CD4-positive, CD25-positive, alpha-beta regulatory T cell (primary cell): ENCODE measurements at regions not wholly inside any gene's neighbourhood (a gene's known extent, or its start where the extent isn't known, plus 50 kb on each side); places are given as distances from the start of the nearest gene placed in this dataset.

ENCODE experiments used
- ATAC-seq, 2 donors: fragments of 150-1000 bp; cut with Tn5 transposase; one replicate each; pipeline ENCODE4 v1.10.0; 2021; ENCODE audit warnings: low read depth in 2 of 2, moderate number of reproducible peaks in 2 of 2, moderate library complexity in 1 of 2
- DNase-seq, 3 donors: peaks; one replicate each; pipeline versions ENCODE4 v3.0.0 to v3.0.0-alpha.2; 2012 to 2022; ENCODE audit warnings: mixed read lengths in 1 of 3
- H3K27ac ChIP-seq: one replicate; pipeline ENCODE4 v1.7.0; 2013; ENCODE audit warnings: mild to moderate bottlenecking, low read length; ENCODE audit not compliant: insufficient read depth, poor library complexity, severe bottlenecking
- H3K27me3 ChIP-seq: one replicate; pipeline ENCODE4 v1.7.0; 2013; ENCODE audit warnings: low read length; ENCODE audit not compliant: control insufficient read depth, insufficient read depth
- H3K36me3 ChIP-seq: one replicate; pipeline ENCODE4 v1.7.0; 2013; ENCODE audit warnings: mild to moderate bottlenecking, low read length, moderate library complexity; ENCODE audit not compliant: control insufficient read depth, insufficient read depth
- H3K4me1 ChIP-seq: 2 replicates; pipeline ENCODE4 v1.7.0; 2013; ENCODE audit warnings: mild to moderate bottlenecking, low read length; ENCODE audit not compliant: insufficient read depth, control insufficient read depth, poor library complexity, severe bottlenecking
- H3K4me3 ChIP-seq: one replicate; pipeline ENCODE4 v1.7.0; 2013; ENCODE audit warnings: low read depth, mild to moderate bottlenecking, low read length, moderate library complexity
- H3K9me3 ChIP-seq, 2 experiments: 1 replicate in 1 of 2; 2 replicates in 1 of 2; pipeline ENCODE4 v1.7.0; 2013; ENCODE audit warnings: low read length in 2 of 2, mild to moderate bottlenecking in 1 of 2, moderate library complexity in 1 of 2; ENCODE audit not compliant: control insufficient read depth in 2 of 2
- H3K27ac Mint-ChIP-seq, 3 donors: one replicate each; pipeline ENCODE4 v1.8.0; 2020 to 2022; ENCODE audit warnings: mild to moderate bottlenecking in 3 of 3, mixed read lengths in 3 of 3, moderate library complexity in 2 of 3
- H3K27me3 Mint-ChIP-seq: one replicate; pipeline ENCODE4 v1.8.0; 2022; ENCODE audit warnings: mild to moderate bottlenecking, mixed read lengths
- H3K36me3 Mint-ChIP-seq: one replicate; pipeline ENCODE4 v1.8.0; 2020; ENCODE audit warnings: mixed read lengths
- H3K4me1 Mint-ChIP-seq, 4 donors: one replicate each; pipeline ENCODE4 v1.8.0; 2020 to 2022; ENCODE audit warnings: mixed read lengths in 4 of 4, mild to moderate bottlenecking in 1 of 4
- H3K4me3 Mint-ChIP-seq, 4 donors: one replicate each; pipeline ENCODE4 v1.8.0; 2020 to 2022; ENCODE audit warnings: mild to moderate bottlenecking in 4 of 4, mixed read lengths in 4 of 4, moderate library complexity in 3 of 4
- H3K9me3 Mint-ChIP-seq, 7 donors: one replicate each; pipeline ENCODE4 v1.8.0; 2020 to 2022; ENCODE audit warnings: mixed read lengths in 7 of 7, mild to moderate bottlenecking in 3 of 7, moderate library complexity in 2 of 7

DNA sequence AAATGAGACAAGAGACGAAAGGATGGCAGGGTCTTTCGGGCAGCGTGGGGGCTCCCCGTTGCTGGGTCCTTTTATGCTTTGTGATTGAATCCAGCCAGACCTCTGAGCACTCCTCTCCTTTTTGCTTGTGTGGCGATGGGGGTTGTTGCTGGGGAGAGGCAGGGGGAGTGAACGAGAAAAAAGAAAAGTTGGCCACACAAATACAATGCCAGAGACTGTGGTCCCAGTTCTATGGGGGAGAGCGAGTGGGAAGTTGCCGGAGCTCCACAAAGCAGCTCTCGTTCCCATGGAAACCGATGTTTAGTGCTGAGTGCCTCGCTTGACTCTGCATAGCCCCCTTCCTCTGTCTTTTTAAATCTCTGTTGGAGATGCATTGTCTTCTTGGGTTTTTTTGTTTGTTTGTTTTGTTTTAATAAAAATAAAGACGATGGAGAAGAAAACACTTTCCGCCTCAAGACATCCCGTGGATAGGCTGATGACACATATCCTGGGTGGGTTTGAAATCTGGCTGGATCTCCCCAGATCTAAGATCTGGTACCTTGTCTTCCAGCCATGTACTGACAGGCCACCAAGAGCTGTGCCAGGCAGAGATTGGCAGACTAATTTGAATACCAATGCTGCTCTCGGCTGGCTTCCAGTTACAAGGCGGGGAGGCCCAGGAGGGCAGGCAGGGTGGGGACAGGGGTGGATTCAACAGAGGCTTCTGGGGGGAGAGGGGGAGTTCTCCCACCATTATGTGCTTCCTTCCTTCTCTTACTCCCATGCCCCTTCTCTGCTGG, 529.3 kb downstream of the QKI start:
- H3K9me3 ChIP-seq = no peaks in the 10 kb centered on the region
- H3K27me3 Mint-ChIP-seq = peaks cover 11% of the 10 kb centered on the region
- DNase-seq = no peak
- ATAC-seq = no peak
- no peaks in the 10 kb centered on the region for H3K4me1 Mint-ChIP-seq
- H3K27ac ChIP-seq = no peak overlapping the region
- no peak overlapping the region for H3K4me3 Mint-ChIP-seq
- H3K27me3 ChIP-seq = peaks cover 2% of the 10 kb centered on the region
- H3K36me3 Mint-ChIP-seq = no peaks in the 10 kb centered on the region
- H3K9me3 Mint-ChIP-seq = peaks cover 0 to 5% (median 0%) of the 10 kb centered on the region in 7 donors
- H3K36me3 ChIP-seq = no peaks in the 10 kb centered on the region
- no peak overlapping the region for H3K4me3 ChIP-seq
- H3K27ac Mint-ChIP-seq = no peak overlapping the region
- H3K4me1 ChIP-seq = no peaks in the 10 kb centered on the region

DNA sequence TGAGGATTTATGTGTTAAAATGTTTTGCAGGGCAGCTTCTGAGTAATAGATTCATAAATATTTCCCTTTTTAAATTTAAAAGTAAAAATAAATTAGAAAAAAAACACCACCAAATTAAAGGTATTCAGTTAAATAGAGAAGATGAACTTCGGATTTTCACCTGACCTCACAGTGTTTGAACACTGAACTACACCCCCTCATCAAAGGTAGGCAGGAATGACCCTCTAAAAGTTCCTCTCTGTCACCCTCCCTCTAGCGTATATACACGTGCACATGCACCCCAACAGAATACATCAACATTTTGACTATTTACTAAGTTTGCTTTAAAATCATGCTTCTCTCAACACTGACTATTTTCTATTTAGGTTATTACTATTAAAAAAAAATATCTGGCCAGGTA, 528.3 kb downstream of the QKI start:
- Histone ChIP-seq H3K4me3 (no peak overlapping the region), H3K27ac (no peak overlapping the region), H3K27me3 (peaks cover 2% of the 10 kb centered on the region), H3K4me1 (no peaks in the 10 kb centered on the region), H3K36me3 (no peaks in the 10 kb centered on the region), H3K9me3 (no peaks in the 10 kb centered on the region)
- Mint-ChIP-seq H3K27ac (no peak overlapping the region), H3K4me3 (no peak overlapping the region), H3K9me3 (peaks cover 0 to 5% (median 0%) of the 10 kb centered on the region in 7 donors), H3K27me3 (peaks cover 11% of the 10 kb centered on the region), H3K36me3 (no peaks in the 10 kb centered on the region), H3K4me1 (no peaks in the 10 kb centered on the region)
- DNase-seq = no peak
- ATAC-seq = no peak

DNA sequence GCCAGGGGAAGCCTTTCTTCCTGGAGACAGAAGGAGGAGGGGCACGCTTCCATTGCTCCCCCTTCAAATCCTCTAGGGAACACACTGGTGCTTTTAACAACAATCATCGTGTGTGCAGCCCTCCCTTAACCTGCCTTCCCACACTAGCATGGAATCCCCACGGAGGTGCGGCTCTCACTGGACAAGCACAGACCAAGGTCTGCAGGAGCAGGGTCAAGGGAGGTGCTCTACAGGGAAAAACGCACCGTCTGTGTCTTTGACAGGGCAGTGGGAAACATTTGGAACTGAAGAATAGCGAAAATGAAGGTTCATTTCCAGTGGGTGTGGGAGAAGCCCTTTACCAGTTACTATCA, 527.1 kb downstream of the QKI start:
- H3K4me3 Mint-ChIP-seq = no peak overlapping the region
- no peaks in the 10 kb centered on the region for H3K36me3 Mint-ChIP-seq
- H3K36me3 ChIP-seq = no peaks in the 10 kb centered on the region
- H3K27me3 Mint-ChIP-seq = peaks cover 11% of the 10 kb centered on the region
- no peak overlapping the region for H3K27ac ChIP-seq
- no peaks in the 10 kb centered on the region for H3K4me1 Mint-ChIP-seq
- H3K27ac Mint-ChIP-seq = no peak overlapping the region
- H3K27me3 ChIP-seq = peaks cover 2% of the 10 kb centered on the region
- ATAC-seq (no peak), DNase-seq (no peak)
- H3K9me3 ChIP-seq = no peaks in the 10 kb centered on the region
- no peaks in the 10 kb centered on the region for H3K4me1 ChIP-seq
- H3K4me3 ChIP-seq = no peak overlapping the region
- peaks cover 0 to 5% (median 0%) of the 10 kb centered on the region in 7 donors for H3K9me3 Mint-ChIP-seq

DNA sequence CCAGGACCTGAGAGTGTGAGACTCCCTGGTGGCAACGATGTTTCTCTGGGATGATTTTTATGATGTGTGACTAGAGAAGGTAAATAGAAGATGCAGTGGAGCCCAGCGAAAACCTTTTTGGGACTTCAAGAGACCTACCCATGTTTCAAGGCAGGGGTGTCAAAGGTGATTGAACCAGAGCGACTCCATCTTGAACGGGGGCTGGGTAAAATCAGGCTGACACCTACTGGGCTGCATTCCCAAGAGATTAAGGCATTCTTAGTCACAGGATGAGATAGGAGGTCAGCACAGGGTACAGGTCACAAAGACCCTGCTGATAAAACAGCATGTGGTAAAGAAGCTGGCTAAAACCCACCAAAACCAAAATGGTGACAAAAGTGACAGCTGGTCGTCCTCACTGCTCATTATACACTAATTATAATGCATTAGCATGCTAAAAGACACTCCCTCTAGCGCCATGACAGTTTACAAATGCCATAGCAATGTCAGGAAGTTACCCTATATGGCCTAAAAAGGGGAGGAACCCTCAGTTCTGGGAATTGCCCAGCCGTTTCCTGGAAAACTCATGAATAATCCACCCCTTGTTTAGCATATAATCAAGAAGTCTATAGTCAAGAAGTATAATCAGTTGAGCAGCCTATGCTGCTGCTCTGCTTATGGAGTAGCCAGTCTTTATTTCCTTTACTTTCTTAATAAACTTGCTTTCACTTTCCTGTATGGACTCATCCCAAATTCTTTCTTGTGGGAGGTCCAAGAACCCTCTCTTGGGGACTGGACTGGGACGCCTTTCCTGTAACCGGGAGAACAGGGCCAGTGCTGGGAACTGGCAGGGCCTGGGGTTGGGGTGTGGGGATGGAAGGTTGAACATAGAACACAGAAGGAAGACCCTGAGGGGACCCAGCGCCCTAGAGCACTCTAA, 526.4 kb downstream of the QKI start:
- DNase-seq = no peak
- Mint-ChIP-seq H3K27me3 (peaks cover 11% of the 10 kb centered on the region), H3K36me3 (no peaks in the 10 kb centered on the region), H3K4me1 (no peaks in the 10 kb centered on the region), H3K27ac (no peak overlapping the region), H3K4me3 (no peak overlapping the region), H3K9me3 (peaks cover 0 to 5% (median 0%) of the 10 kb centered on the region in 7 donors)
- ATAC-seq = no peak
- peaks cover 2% of the 10 kb centered on the region for H3K27me3 ChIP-seq
- no peaks in the 10 kb centered on the region for H3K36me3 ChIP-seq
- no peak overlapping the region for H3K4me3 ChIP-seq
- H3K27ac ChIP-seq = no peak overlapping the region
- no peaks in the 10 kb centered on the region for H3K4me1 ChIP-seq
- H3K9me3 ChIP-seq = no peaks in the 10 kb centered on the region

DNA sequence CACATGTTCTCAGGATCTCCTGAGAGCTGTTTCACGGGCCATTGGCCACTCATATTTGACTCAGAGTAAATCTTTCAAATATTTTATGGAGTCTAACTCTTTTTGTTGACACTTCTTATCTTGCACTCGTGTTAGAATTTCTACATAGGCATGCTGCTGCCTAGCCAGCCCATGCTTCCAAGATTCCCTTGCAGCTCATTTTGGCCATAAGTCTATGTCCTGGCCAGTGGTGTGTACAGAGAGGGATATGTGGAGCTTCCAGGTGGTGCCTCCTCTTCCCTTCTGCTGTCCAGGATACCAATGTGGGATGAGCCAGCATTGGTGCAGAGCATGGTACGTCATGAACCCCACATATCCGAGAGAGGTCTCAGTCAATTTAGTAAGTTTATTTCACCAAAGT, 522.6 kb downstream of the QKI start:
- DNase-seq (no peak), ATAC-seq (no peak)
- no peak overlapping the region for H3K4me3 ChIP-seq
- H3K27me3 ChIP-seq = no peaks in the 10 kb centered on the region
- Mint-ChIP-seq H3K27me3 (peaks cover 11% of the 10 kb centered on the region), H3K4me1 (no peaks in the 10 kb centered on the region), H3K4me3 (no peak overlapping the region), H3K36me3 (no peaks in the 10 kb centered on the region), H3K27ac (no peak overlapping the region), H3K9me3 (peaks cover 0 to 5% (median 0%) of the 10 kb centered on the region in 7 donors)
- no peak overlapping the region for H3K27ac ChIP-seq
- no peaks in the 10 kb centered on the region for H3K4me1 ChIP-seq
- no peaks in the 10 kb centered on the region for H3K9me3 ChIP-seq
- H3K36me3 ChIP-seq = no peaks in the 10 kb centered on the region

DNA sequence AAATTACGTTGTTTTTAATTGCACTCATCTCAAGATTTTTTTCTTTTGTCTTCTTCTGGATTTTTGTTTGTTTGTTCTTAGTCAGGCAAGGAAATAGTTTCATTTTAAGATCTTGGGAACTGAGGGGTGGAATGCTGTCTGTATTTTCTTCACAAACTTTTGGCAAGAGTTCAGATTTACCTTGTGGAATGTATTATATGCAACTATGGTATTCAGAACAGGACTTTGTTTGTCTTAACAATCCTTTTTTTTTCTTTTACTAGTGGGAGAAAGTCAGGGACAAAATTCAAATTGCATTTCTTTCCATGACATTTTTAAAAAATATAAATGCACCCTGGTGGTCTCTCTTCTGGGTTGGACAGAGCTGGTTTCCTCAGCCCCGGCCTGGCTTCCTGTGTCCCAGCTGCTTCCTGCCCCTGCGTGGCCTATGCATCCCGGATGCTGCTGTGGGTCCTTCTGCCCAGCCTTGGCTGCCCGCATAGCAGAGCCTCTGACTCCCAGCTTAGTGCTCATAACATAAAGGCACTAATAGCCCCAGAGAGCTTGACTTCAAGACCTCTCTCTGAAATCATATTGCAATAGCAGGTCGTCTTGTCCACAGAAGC, 520.7 kb downstream of the QKI start:
- no peak overlapping the region for H3K27ac Mint-ChIP-seq
- no peak for DNase-seq
- no peaks in the 10 kb centered on the region for H3K36me3 Mint-ChIP-seq
- Histone ChIP-seq H3K27me3 (no peaks in the 10 kb centered on the region), H3K4me3 (no peak overlapping the region), H3K36me3 (no peaks in the 10 kb centered on the region), H3K9me3 (no peaks in the 10 kb centered on the region), H3K27ac (no peak overlapping the region), H3K4me1 (no peaks in the 10 kb centered on the region)
- ATAC-seq = no peak
- peaks cover 0 to 5% (median 0%) of the 10 kb centered on the region in 7 donors for H3K9me3 Mint-ChIP-seq
- H3K4me1 Mint-ChIP-seq = no peaks in the 10 kb centered on the region
- no peak overlapping the region for H3K4me3 Mint-ChIP-seq
- peaks cover 4% of the 10 kb centered on the region for H3K27me3 Mint-ChIP-seq

DNA sequence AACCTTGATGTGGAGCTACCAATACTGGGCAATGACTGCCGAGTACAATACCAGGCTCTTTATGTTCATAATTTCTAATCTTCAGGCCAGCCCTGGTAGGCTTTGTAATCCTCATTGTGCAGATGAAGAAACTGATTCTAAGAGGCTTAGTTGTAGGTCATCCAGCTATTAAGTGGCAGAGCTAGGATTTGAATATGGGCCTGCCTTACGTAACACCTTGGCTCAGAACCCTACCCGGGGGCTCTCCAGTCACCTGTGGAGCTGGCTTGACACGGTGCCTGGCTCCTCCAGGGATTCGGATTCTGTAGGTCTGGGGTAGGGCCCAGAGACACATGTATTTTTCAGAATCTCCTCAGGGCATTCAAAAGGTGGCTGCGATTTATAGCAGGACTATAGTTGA, 515.5 kb downstream of the QKI start:
- DNase-seq (no peak), ATAC-seq (no peak)
- Mint-ChIP-seq H3K4me3 (no peak overlapping the region), H3K9me3 (peaks cover 0 to 6% (median 0%) of the 10 kb centered on the region in 7 donors), H3K27ac (no peak overlapping the region), H3K36me3 (no peaks in the 10 kb centered on the region), H3K27me3 (no peaks in the 10 kb centered on the region), H3K4me1 (no peaks in the 10 kb centered on the region)
- H3K4me3 ChIP-seq = no peak overlapping the region
- no peaks in the 10 kb centered on the region for H3K9me3 ChIP-seq
- H3K27ac ChIP-seq = no peak overlapping the region
- H3K4me1 ChIP-seq = no peaks in the 10 kb centered on the region
- H3K27me3 ChIP-seq = no peaks in the 10 kb centered on the region
- H3K36me3 ChIP-seq = no peaks in the 10 kb centered on the region
